Activated T-cell treated with anti-CD3 and anti-CD28 coated beads, Interleukin-2, amount 50 U/mL, for 24 hours (primary cell): ENCODE measurements at regions not wholly inside any gene's neighbourhood (a gene's known extent, or its start where the extent isn't known, plus 50 kb on each side); places are given as distances from the start of the nearest gene placed in this dataset.

Source experiments
- DNase-seq: peaks from one replicate; pipeline ENCODE4 v3.0.0-alpha.2; 2020
- H3K27ac Mint-ChIP-seq: 2 replicates; pipeline ENCODE4 v1.8.0; 2020; ENCODE audit warnings: mild to moderate bottlenecking, mixed read lengths
- H3K27me3 Mint-ChIP-seq: 2 replicates; pipeline ENCODE4 v1.8.0; 2020; ENCODE audit warnings: mixed read lengths
- H3K36me3 Mint-ChIP-seq: 2 replicates; pipeline ENCODE4 v1.8.0; 2020; ENCODE audit warnings: low read depth, mixed read lengths
- H3K4me1 Mint-ChIP-seq: 2 replicates; pipeline ENCODE4 v1.8.0; 2020; ENCODE audit warnings: low read depth, mixed read lengths
- H3K4me3 Mint-ChIP-seq: 2 replicates; pipeline ENCODE4 v1.8.0; 2020; ENCODE audit warnings: mild to moderate bottlenecking, moderate library complexity, mixed read lengths
- H3K9me3 Mint-ChIP-seq: 2 replicates; pipeline ENCODE4 v1.8.0; 2020; ENCODE audit warnings: mixed read lengths

DNA sequence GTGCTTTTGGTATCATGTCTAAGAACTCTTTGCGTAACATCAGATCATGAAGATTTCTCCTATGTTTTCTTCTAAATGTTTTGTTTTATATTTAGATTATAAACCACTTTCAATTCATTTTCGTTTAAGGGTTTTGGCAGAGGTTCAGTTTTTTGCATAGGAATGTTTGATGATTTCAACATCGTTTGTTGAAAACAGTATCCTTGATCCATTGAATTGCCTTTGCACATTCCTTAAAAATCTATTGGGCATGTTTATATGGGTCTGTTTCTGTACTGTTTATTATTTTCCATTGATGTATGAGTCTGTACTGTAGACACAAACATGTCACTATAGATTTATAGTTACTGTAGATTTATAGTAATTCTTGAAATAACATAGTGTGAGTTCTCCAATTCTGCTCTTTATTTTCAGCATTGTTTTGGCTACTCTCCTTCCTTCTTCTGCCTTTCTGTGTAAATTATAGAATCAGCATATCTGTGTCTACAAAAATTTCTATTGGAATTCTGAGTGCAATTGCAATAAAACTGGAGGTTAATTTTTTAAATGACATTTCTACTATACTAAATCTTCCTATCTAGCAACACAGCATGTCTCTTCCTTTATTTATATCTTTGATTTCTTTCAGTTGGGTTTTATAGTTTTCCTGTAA lies 374.0 kb downstream of the SV2B start:
- no peak overlapping the region for H3K27ac Mint-ChIP-seq
- no peaks in the 10 kb centered on the region for H3K27me3 Mint-ChIP-seq
- peaks cover 5% of the 10 kb centered on the region for H3K9me3 Mint-ChIP-seq
- no peak overlapping the region for H3K4me3 Mint-ChIP-seq
- no peak for DNase-seq
- H3K4me1 Mint-ChIP-seq, result peaks cover 45% of the 10 kb centered on the region
- no peaks in the 10 kb centered on the region for H3K36me3 Mint-ChIP-seq

DNA sequence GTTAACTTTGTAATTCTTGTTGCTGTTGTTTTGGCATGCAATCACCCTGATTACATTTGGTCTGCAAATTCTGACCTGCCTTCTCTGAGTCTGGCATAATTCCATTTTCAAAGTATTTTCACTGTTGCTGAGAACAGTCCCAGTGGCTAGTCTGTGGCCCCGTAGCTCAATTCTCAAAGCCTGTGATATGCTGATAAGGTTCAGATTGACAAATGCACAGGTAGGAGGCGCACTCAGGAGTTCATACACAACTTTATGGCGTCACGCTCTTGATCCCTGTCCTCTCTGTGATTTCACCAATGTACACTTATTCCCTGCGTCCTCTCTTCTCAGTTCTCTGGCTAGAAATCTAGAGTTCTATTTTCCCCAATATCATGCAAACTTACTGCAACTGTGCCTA lies 376.6 kb upstream of the SLCO3A1 start:
- no peak overlapping the region for H3K4me3 Mint-ChIP-seq
- H3K36me3 Mint-ChIP-seq, result no peaks in the 10 kb centered on the region
- H3K9me3 Mint-ChIP-seq, result no peaks in the 10 kb centered on the region

GRCh38 chr15:91478717-91479191 lies 374.8 kb upstream of the SLCO3A1 start:
- no peaks in the 10 kb centered on the region for H3K9me3 Mint-ChIP-seq
- no peak overlapping the region for H3K27ac Mint-ChIP-seq
- DNase-seq, result no peak
- H3K36me3 Mint-ChIP-seq, result no peaks in the 10 kb centered on the region
- H3K4me3 Mint-ChIP-seq, result no peak overlapping the region
- peaks cover 38% of the 10 kb centered on the region for H3K4me1 Mint-ChIP-seq
- H3K27me3 Mint-ChIP-seq, result no peaks in the 10 kb centered on the region

More for the DNA sequence above, 376.6 kb upstream of the SLCO3A1 start:
- H3K4me1 Mint-ChIP-seq, result peaks cover 33% of the 10 kb centered on the region
- no peaks in the 10 kb centered on the region for H3K27me3 Mint-ChIP-seq
- H3K27ac Mint-ChIP-seq, result no peak overlapping the region
- DNase-seq, result no peak

GRCh38 chr15:91480426-91480825 lies 373.1 kb upstream of the SLCO3A1 start:
- Mint-ChIP-seq H3K27me3 (no peaks in the 10 kb centered on the region), H3K4me1 (peaks cover 47% of the 10 kb centered on the region), H3K27ac (no peak overlapping the region), H3K4me3 (no peak overlapping the region), H3K36me3 (no peaks in the 10 kb centered on the region), H3K9me3 (no peaks in the 10 kb centered on the region)
- DNase-seq, result no peak

- Mint-ChIP-seq H3K9me3 (no peaks in the 10 kb centered on the region), H3K4me3 (no peak overlapping the region), H3K4me1 (peaks cover 47% of the 10 kb centered on the region), H3K36me3 (no peaks in the 10 kb centered on the region), H3K27me3 (no peaks in the 10 kb centered on the region), H3K27ac (peak overlapping the region; percentile 31)
- DNase-seq, result no peak
Observed at GRCh38 chr15:91482799-91483198, 370.7 kb upstream of the SLCO3A1 start.

- Mint-ChIP-seq H3K27ac (no peak overlapping the region), H3K27me3 (no peaks in the 10 kb centered on the region), H3K36me3 (no peaks in the 10 kb centered on the region), H3K9me3 (no peaks in the 10 kb centered on the region), H3K4me3 (no peak overlapping the region), H3K4me1 (peaks cover 40% of the 10 kb centered on the region)
- DNase-seq, result no peak
Observed at GRCh38 chr15:91484141-91484540, 369.4 kb upstream of the SLCO3A1 start.

- no peak for DNase-seq
- H3K4me1 Mint-ChIP-seq, result peaks cover 16% of the 10 kb centered on the region
- no peaks in the 10 kb centered on the region for H3K36me3 Mint-ChIP-seq
- H3K27me3 Mint-ChIP-seq, result no peaks in the 10 kb centered on the region
- H3K4me3 Mint-ChIP-seq, result no peak overlapping the region
- H3K27ac Mint-ChIP-seq, result no peak overlapping the region
- no peaks in the 10 kb centered on the region for H3K9me3 Mint-ChIP-seq
Observed at GRCh38 chr15:91488452-91488851, 365.1 kb upstream of the SLCO3A1 start.

DNA sequence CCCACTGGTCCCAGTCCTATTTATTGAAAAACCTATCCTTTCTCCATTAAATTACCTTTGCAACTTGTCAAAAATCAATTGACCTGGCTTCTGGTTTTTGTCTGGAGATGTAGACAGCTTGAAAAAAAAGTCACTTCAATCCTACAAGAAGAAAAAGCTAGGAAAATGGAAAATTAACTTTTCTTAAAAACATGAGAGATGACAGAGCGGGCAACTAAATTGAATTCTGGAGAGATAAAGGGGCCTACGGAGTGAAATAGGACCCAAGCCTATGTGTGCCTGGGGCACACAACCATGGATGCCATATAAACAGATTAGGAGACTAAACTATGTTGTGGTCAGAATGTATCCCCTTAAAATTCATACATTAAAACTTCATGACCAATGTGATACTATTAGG lies 363.3 kb upstream of the SLCO3A1 start:
- DNase-seq, result no peak
- Mint-ChIP-seq H3K4me1 (peaks cover 2% of the 10 kb centered on the region), H3K9me3 (no peaks in the 10 kb centered on the region), H3K4me3 (no peak overlapping the region), H3K27ac (no peak overlapping the region), H3K36me3 (no peaks in the 10 kb centered on the region), H3K27me3 (no peaks in the 10 kb centered on the region)

GRCh38 chr15:91491101-91491950 lies 362.2 kb upstream of the SLCO3A1 start:
- Mint-ChIP-seq H3K4me1 (peaks cover 2% of the 10 kb centered on the region), H3K9me3 (no peaks in the 10 kb centered on the region), H3K36me3 (no peaks in the 10 kb centered on the region), H3K27ac (no peak overlapping the region), H3K4me3 (no peak overlapping the region), H3K27me3 (no peaks in the 10 kb centered on the region)
- DNase-seq, result no peak

DNA sequence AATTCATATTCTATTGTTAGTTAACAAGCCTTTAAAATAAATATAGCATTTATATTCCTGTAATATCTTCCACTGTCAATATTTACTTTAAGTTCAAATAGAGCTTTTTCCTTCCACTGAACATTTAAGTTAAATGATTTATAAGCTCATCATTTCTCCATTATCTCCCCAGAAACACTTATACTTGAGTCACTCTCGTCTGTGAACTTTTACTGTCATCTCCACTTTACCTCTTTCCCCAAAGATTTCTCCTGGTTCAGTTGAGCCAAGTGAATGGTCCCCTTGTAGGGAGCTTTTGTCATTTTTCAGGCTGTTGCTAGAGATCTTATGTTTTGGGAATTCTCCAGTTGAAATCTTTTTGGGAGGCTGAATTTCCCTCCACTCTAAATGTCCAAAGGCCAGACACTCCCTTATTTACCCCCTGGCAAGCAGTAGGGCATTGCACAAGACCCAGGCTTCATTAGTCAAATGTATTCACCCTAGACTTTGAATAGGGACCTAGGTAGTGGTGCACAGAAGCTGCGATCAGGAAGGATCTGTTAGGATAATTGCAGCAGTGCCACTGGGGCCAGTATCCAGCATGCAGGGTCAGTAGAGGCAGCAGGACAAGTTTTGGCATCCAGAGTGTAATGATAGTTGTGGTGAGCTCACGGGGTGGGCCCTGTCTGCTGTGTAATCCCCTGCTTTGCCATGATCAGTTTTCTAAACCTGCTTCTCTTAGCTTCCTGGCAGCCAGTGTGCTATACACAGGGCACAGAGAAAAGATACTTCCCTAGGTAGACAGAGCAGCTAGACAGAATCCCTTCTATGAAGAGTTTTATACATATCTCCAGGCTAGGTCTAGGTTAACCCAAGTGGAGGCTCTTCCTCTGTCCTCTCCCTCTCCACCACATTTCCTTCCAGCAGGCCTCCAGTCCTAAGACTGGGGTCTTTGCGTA lies 356.5 kb upstream of the SLCO3A1 start:
- Mint-ChIP-seq H3K4me1 (no peaks in the 10 kb centered on the region), H3K4me3 (no peak overlapping the region), H3K27me3 (no peaks in the 10 kb centered on the region), H3K27ac (no peak overlapping the region), H3K9me3 (no peaks in the 10 kb centered on the region), H3K36me3 (no peaks in the 10 kb centered on the region)
- DNase-seq, result no peak

DNA sequence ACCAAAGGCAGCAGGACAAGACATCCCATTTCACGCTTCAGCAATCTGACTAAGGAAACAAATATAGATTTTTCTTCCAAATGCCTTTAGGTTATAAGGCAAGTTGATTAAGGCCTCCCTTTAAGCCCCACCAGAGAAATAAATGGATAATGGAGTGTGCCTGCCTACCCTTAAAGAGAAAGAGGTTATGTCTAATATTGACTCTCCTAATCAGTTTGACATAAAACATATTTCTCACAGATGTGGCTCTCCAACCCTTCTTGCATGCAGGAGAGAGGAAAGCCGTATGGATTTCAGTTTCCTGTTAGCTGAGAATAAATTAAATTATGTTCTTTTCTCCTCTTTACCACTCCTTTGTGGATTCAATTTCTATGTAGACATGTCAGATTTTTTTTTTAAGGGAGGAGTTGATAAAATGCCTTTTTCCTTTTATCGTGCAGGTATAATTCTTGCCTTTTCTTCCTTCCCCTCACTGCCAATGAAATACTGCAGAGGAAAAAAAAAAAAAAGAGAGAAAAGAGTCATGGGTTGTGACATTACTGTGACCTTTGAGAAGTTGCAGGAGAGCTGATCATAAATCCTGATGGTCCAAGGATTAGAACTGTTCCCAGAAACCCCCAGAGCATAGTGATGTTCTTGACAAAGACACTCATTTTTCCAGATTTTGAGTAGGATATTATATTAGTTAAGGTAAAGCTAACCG lies 355.3 kb upstream of the SLCO3A1 start:
- H3K4me3 Mint-ChIP-seq, result no peak overlapping the region
- no peaks in the 10 kb centered on the region for H3K9me3 Mint-ChIP-seq
- no peaks in the 10 kb centered on the region for H3K27me3 Mint-ChIP-seq
- no peak for DNase-seq
- H3K36me3 Mint-ChIP-seq, result no peaks in the 10 kb centered on the region
- no peaks in the 10 kb centered on the region for H3K4me1 Mint-ChIP-seq
- H3K27ac Mint-ChIP-seq, result no peak overlapping the region

- no peak overlapping the region for H3K4me3 Mint-ChIP-seq
- H3K9me3 Mint-ChIP-seq, result no peaks in the 10 kb centered on the region
- no peak overlapping the region for H3K27ac Mint-ChIP-seq
- H3K36me3 Mint-ChIP-seq, result no peaks in the 10 kb centered on the region
- no peaks in the 10 kb centered on the region for H3K4me1 Mint-ChIP-seq
- H3K27me3 Mint-ChIP-seq, result no peaks in the 10 kb centered on the region
- no peak for DNase-seq
Observed at GRCh38 chr15:91498749-91499062, 354.8 kb upstream of the SLCO3A1 start.

DNA sequence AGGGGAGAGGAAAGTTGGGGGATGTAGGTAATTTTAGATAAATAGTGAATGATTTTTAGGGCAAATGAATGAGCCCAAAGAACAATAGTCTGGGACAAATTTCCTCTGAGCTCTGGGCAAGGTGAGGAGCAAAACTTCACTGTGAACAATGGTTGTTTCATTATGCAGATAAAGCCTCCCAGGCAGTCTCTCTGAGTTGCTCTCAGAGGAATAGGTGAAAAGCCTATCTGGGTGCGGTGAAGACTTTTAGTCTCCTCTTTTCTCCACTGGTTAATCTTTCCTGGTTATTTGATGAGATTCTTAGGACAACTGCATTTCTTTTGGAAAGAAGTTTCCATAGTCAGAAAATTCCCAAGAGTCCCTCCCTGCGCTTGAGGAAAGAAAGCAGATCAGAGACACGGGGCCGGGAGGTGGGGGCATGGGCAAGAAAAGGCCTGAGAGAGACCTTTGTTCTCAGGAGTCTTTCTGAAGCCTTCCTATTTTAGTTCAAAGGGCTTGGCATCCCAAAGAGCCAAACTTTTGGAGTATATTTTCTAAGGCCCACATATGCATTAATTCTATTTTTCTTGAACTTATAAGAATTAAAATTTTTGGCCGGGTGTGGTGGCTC lies 353.6 kb upstream of the SLCO3A1 start:
- DNase-seq, result no peak
- H3K27me3 Mint-ChIP-seq, result no peaks in the 10 kb centered on the region
- no peaks in the 10 kb centered on the region for H3K36me3 Mint-ChIP-seq
- H3K9me3 Mint-ChIP-seq, result no peaks in the 10 kb centered on the region
- H3K4me3 Mint-ChIP-seq, result no peak overlapping the region
- H3K27ac Mint-ChIP-seq, result no peak overlapping the region
- H3K4me1 Mint-ChIP-seq, result no peaks in the 10 kb centered on the region

DNA sequence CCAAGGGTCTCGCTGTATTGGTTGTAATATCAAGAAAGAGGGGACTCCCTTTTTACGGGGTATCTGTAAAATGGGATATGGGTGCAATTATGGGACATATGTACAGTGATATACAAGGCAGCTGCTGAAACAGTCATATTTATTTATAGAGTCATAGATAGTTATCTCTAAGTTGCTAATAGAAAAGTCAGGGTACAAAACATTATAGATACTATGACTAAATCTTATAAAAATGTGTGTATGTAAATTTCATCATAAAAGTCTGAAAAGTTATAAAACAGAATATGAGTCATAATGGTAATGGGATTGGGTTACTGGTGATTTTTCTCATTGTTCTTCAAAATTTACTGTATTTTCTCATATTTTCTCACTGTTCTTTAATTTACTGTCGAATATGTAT lies 344.9 kb upstream of the SLCO3A1 start:
- no peak overlapping the region for H3K27ac Mint-ChIP-seq
- H3K4me1 Mint-ChIP-seq, result no peaks in the 10 kb centered on the region
- H3K27me3 Mint-ChIP-seq, result no peaks in the 10 kb centered on the region
- H3K36me3 Mint-ChIP-seq, result no peaks in the 10 kb centered on the region
- no peak overlapping the region for H3K4me3 Mint-ChIP-seq
- no peak for DNase-seq
- no peaks in the 10 kb centered on the region for H3K9me3 Mint-ChIP-seq
